CD14-positive monocyte (primary cell): ENCODE measurements at regions not wholly inside any gene's neighbourhood (a gene's known extent, or its start where the extent isn't known, plus 50 kb on each side); places are given as distances from the start of the nearest gene placed in this dataset.

Experiments
- DNase-seq, 3 donors: peaks; one replicate each; pipeline ENCODE4 v3.0.0-alpha.2; 2011 to 2022
- H2AFZ ChIP-seq: 2 replicates; pipeline ENCODE4 v1.6.0; 2012; ENCODE audit warnings: mild to moderate bottlenecking, low read depth, low read length, inconsistent platforms; ENCODE audit not compliant: insufficient read depth, poor library complexity, severe bottlenecking
- H3K27ac ChIP-seq, 2 donors: 1 replicate in 1 of 2; 2 replicates in 1 of 2; pipeline ENCODE4 v1.5.1; 2012 to 2013; ENCODE audit warnings: low read length in 2 of 2, control low read depth in 1 of 2, inconsistent platforms in 1 of 2, low read depth in 1 of 2, mild to moderate bottlenecking in 1 of 2
- H3K27me3 ChIP-seq, 2 donors: one replicate each; pipeline versions ENCODE4 v1.6.0 to v1.6.1; 2011 to 2013; ENCODE audit warnings: low read length in 2 of 2; ENCODE audit not compliant: control insufficient read depth in 2 of 2, insufficient read depth in 2 of 2
- H3K36me3 ChIP-seq, 2 donors: replicated peaks in 1 of 2; 1 replicate in 1 of 2; 2 replicates in 1 of 2; pipeline versions ENCODE4 v1.5.1 to v1.6.1; 2012 to 2013; ENCODE audit warnings: low read length in 2 of 2, control low read depth in 1 of 2, inconsistent platforms in 1 of 2, mild to moderate bottlenecking in 1 of 2; ENCODE audit not compliant: insufficient read depth in 2 of 2, control insufficient read depth in 1 of 2
- H3K4me1 ChIP-seq, 2 donors: 1 replicate in 1 of 2; 2 replicates in 1 of 2; pipeline versions ENCODE4 v1.5.1 to v1.6.1; 2012 to 2013; ENCODE audit warnings: low read length in 2 of 2, control low read depth in 1 of 2, inconsistent platforms in 1 of 2, mild to moderate bottlenecking in 1 of 2, moderate library complexity in 1 of 2; ENCODE audit not compliant: insufficient read depth in 2 of 2, control insufficient read depth in 1 of 2
- H3K4me2 ChIP-seq: replicated peaks from 2 replicates; pipeline ENCODE3; 2012; ENCODE audit warnings: low read length, moderate library complexity, mild to moderate bottlenecking; ENCODE audit not compliant: poor library complexity, severe bottlenecking; ENCODE audit errors: extremely low read depth
- H3K4me3 ChIP-seq, 3 experiments: fragments of 200-600 bp in 1 of 3; sonication (generic) in 1 of 3; replicated peaks in 1 of 3; 1 replicate in 2 of 3; 2 replicates in 1 of 3; pipeline ENCODE4 v1.5.1; 2011 to 2013; ENCODE audit warnings: low read length in 3 of 3, mild to moderate bottlenecking in 3 of 3, control low read depth in 2 of 3, low read depth in 2 of 3, inconsistent platforms in 1 of 3, moderate library complexity in 1 of 3
- H3K79me2 ChIP-seq: 2 replicates; pipeline ENCODE4 v1.6.0; 2012; ENCODE audit warnings: mild to moderate bottlenecking, control low read depth, inconsistent platforms, low read length, moderate library complexity; ENCODE audit not compliant: insufficient read depth
- H3K9ac ChIP-seq: 2 replicates; pipeline ENCODE4 v1.6.0; 2017; ENCODE audit warnings: low read length, mild to moderate bottlenecking; ENCODE audit not compliant: insufficient read depth, poor library complexity, severe bottlenecking
- H3K9me3 ChIP-seq, 2 donors: replicated peaks in 1 of 2; 1 replicate in 1 of 2; 2 replicates in 1 of 2; pipeline versions ENCODE4 v1.5.1 to v1.6.1; 2012 to 2013; ENCODE audit warnings: low read length in 2 of 2, control low read depth in 1 of 2; ENCODE audit not compliant: control insufficient read depth in 1 of 2, insufficient read depth in 1 of 2
- H4K20me1 ChIP-seq: 2 replicates; pipeline ENCODE4 v1.6.0; 2012; ENCODE audit warnings: mild to moderate bottlenecking, low read length, control low read depth, moderate library complexity; ENCODE audit not compliant: insufficient read depth
- H3K27ac Mint-ChIP-seq, 7 donors: one replicate each; pipeline ENCODE4 v1.8.0; 2020; ENCODE audit warnings: mild to moderate bottlenecking in 7 of 7, mixed read lengths in 7 of 7, moderate library complexity in 6 of 7, inconsistent platforms in 2 of 7
- H3K27me3 Mint-ChIP-seq, 3 donors: one replicate each; pipeline ENCODE4 v1.8.0; 2021 to 2022; ENCODE audit warnings: low read depth in 3 of 3, mild to moderate bottlenecking in 3 of 3, mixed read lengths in 3 of 3, moderate library complexity in 3 of 3, inconsistent platforms in 1 of 3
- H3K36me3 Mint-ChIP-seq, 2 donors: one replicate each; pipeline ENCODE4 v1.8.0; 2020; ENCODE audit warnings: mixed read lengths in 2 of 2, inconsistent platforms in 1 of 2, mild to moderate bottlenecking in 1 of 2
- H3K4me1 Mint-ChIP-seq: one replicate; pipeline ENCODE4 v1.8.0; 2020; ENCODE audit warnings: mild to moderate bottlenecking, mixed read lengths
- H3K4me3 Mint-ChIP-seq, 2 donors: one replicate each; pipeline ENCODE4 v1.8.0; 2020; ENCODE audit warnings: mild to moderate bottlenecking in 2 of 2, mixed read lengths in 2 of 2, moderate library complexity in 1 of 2
- H3K9me3 Mint-ChIP-seq, 7 donors: one replicate each; pipeline ENCODE4 v1.8.0; 2020 to 2022; ENCODE audit warnings: mixed read lengths in 7 of 7, mild to moderate bottlenecking in 6 of 7, moderate library complexity in 6 of 7, inconsistent platforms in 2 of 7
- CTCF ChIP-seq: fragments of 200-600 bp; IDR thresholded peaks from one replicate; pipeline ENCODE4 v1.8.0; 2022; ENCODE audit warnings: antibody characterized with exemption, mild to moderate bottlenecking
- WGBS: methylation state at CpG from one replicate; pipeline ENCODE4 v1.1.5; 2013; ENCODE audit warnings: missing lambda C conversion rate; ENCODE audit not compliant: insufficient coverage; 5-methylcytosine and 5-hydroxymethylcytosine counted together
- intact Hi-C, 2 donors: fragments of 100-400 bp; cut with micrococcal nuclease; formaldehyde crosslinking; loops; one replicate each; pipeline versions ENCODE4 v1.15.0 to v1.15.1; 2023

GRCh38 chr6:88458662-88459061, 292.5 kb upstream of the CNR1 start:
- Histone ChIP-seq H3K79me2 (no peaks in the 10 kb centered on the region), H4K20me1 (no peaks in the 10 kb centered on the region), H3K4me1 (peaks cover 0 to 7% of the 10 kb centered on the region in 2 donors), H3K27me3 (peaks cover 0 to 4% of the 10 kb centered on the region in 2 donors), H3K27ac (no peak overlapping the region), H3K4me2 (no peak overlapping the region), H3K9me3 (no peaks in the 10 kb centered on the region), H3K36me3 (no peaks in the 10 kb centered on the region), H3K4me3 (no peak overlapping the region), H2AFZ (no peak overlapping the region), H3K9ac (no peak overlapping the region)
- DNase-seq: no peak
- Mint-ChIP-seq H3K27ac (no peak overlapping the region), H3K36me3 (no peaks in the 10 kb centered on the region), H3K27me3 (peaks cover 2 to 6% (median 2%) of the 10 kb centered on the region in 3 donors), H3K9me3 (peaks cover 0 to 4% (median 0%) of the 10 kb centered on the region in 7 donors), H3K4me3 (no peak overlapping the region), H3K4me1 (no peaks in the 10 kb centered on the region)
- no CpG with 5 or more reads among the region's 3 CpGs for WGBS
- no peak for TF ChIP-seq CTCF
- intact Hi-C loops: no loop called here

GRCh38 chr6:88456221-88456859, 290.2 kb upstream of the CNR1 start:
- no peak overlapping the region for H3K9ac ChIP-seq
- H3K79me2 ChIP-seq: no peaks in the 10 kb centered on the region
- Mint-ChIP-seq H3K36me3 (no peaks in the 10 kb centered on the region), H3K27ac (no peak overlapping the region), H3K4me1 (no peaks in the 10 kb centered on the region), H3K27me3 (peaks cover 0 to 6% (median 0%) of the 10 kb centered on the region in 3 donors), H3K9me3 (peaks cover 0 to 2% (median 0%) of the 10 kb centered on the region in 7 donors), H3K4me3 (no peak overlapping the region)
- H4K20me1 ChIP-seq: no peaks in the 10 kb centered on the region
- peaks cover 0 to 4% of the 10 kb centered on the region in 2 donors for H3K27me3 ChIP-seq
- peaks cover 0 to 7% of the 10 kb centered on the region in 2 donors for H3K4me1 ChIP-seq
- H3K27ac ChIP-seq: no peak overlapping the region
- no CpG with 5 or more reads among the region's 1 CpG for WGBS
- H3K36me3 ChIP-seq: no peaks in the 10 kb centered on the region
- H2AFZ ChIP-seq: no peak overlapping the region
- TF ChIP-seq CTCF: no peak
- intact Hi-C loops: no loop called here
- DNase-seq: peak in 1 of 3 donors; percentile 13
- no peak overlapping the region for H3K4me3 ChIP-seq
- H3K9me3 ChIP-seq: no peaks in the 10 kb centered on the region
- no peak overlapping the region for H3K4me2 ChIP-seq
